Caco-2 (cell line): ENCODE measurements at regions not wholly inside any gene's neighbourhood (a gene's known extent, or its start where the extent isn't known, plus 50 kb on each side); places are given as distances from the start of the nearest gene placed in this dataset.
A peak's percentile ranks its signal among the peaks of the same experiment; 100 is the strongest.

Experiments
- BruUV-seq: library from RNA; stranded (reverse); fragments of 400-500 nt; replicated peaks from 2 replicates; lab custom pipeline; 2021; lab: Mats Ljungman, UMichigan
- CTCF ChIA-PET: fragments of 300-600 bp; sonication (Branson Sonifier 250); formaldehyde crosslinking; loops from one replicate; lab custom pipeline; 2022; ENCODE audit warnings: antibody characterized with exemption; lab: Charles Lee
- POLR2A ChIA-PET: fragments of 300-600 bp; sonication (Branson Sonifier 250); formaldehyde crosslinking; loops from one replicate; lab custom pipeline; 2022; ENCODE audit warnings: antibody characterized with exemption; lab: Charles Lee
- DNase-seq, 2 experiments: peaks; one replicate each; pipeline versions ENCODE4 v3.0.0 to v3.0.0-alpha.2; 2020 to 2022
- H3K27me3 ChIP-seq: replicated peaks from 2 replicates; pipeline ENCODE4 v1.6.0; 2011; ENCODE audit warnings: low read length; ENCODE audit not compliant: control insufficient read depth, insufficient read depth
- H3K36me3 ChIP-seq: 2 replicates; pipeline ENCODE4 v1.5.1; 2011; ENCODE audit warnings: low read length; ENCODE audit not compliant: control insufficient read depth, insufficient read depth
- H3K4me1 ChIP-seq: fragments of 250-450 bp; sonication (Bioruptor Pico); 2 replicates; pipeline ENCODE4 v1.5.1; 2020; ENCODE audit warnings: mild to moderate bottlenecking
- H3K4me3 ChIP-seq: 2 replicates; pipeline ENCODE4 v1.5.1; 2011; ENCODE audit warnings: low read depth, mild to moderate bottlenecking, control low read depth, low read length
- H3K9me3 ChIP-seq: fragments of 250-450 bp; sonication (Bioruptor Pico); 2 replicates; pipeline ENCODE4 v1.5.1; 2020; ENCODE audit warnings: mild to moderate bottlenecking, moderate library complexity
- H3K27ac Mint-ChIP-seq: one replicate; pipeline ENCODE4 v1.8.0; 2022; ENCODE audit warnings: mixed read lengths; ENCODE audit not compliant: unreplicated experiment
- H3K27me3 Mint-ChIP-seq: one replicate; pipeline ENCODE4 v1.8.0; 2022; ENCODE audit warnings: mixed read lengths; ENCODE audit not compliant: insufficient read depth, unreplicated experiment
- H3K36me3 Mint-ChIP-seq: one replicate; pipeline ENCODE4 v1.8.0; 2022; ENCODE audit warnings: mild to moderate bottlenecking, mixed read lengths; ENCODE audit not compliant: insufficient read depth, unreplicated experiment
- H3K4me1 Mint-ChIP-seq: one replicate; pipeline ENCODE4 v1.8.0; 2022; ENCODE audit warnings: low read depth, mixed read lengths; ENCODE audit not compliant: unreplicated experiment
- H3K4me3 Mint-ChIP-seq: one replicate; pipeline ENCODE4 v1.8.0; 2022; ENCODE audit warnings: mild to moderate bottlenecking, moderate library complexity, mixed read lengths; ENCODE audit not compliant: unreplicated experiment
- H3K9me3 Mint-ChIP-seq: one replicate; pipeline ENCODE4 v1.8.0; 2022; ENCODE audit warnings: mixed read lengths; ENCODE audit not compliant: unreplicated experiment
- intact Hi-C: fragments of 100-400 bp; cut with micrococcal nuclease; formaldehyde crosslinking; loops from one replicate; pipeline ENCODE4 v1.10.0; 2022; ENCODE audit not compliant: unreplicated experiment
- TF ChIP-seq, protein P1 (sequence below), 2 experiments: fragments of 200-600 bp in 1 of 2; IDR thresholded peaks; 1 replicate in 1 of 2; 2 replicates in 1 of 2; pipeline versions ENCODE4 v1.5.1 to v1.8.0; 2011 to 2022; ENCODE audit warnings: antibody characterized with exemption in 1 of 2, control low read depth in 1 of 2, inconsistent platforms in 1 of 2, low read depth in 1 of 2, low read length in 1 of 2, mild to moderate bottlenecking in 1 of 2, moderate library complexity in 1 of 2; ENCODE audit not compliant: insufficient read depth in 1 of 2, severe bottlenecking in 1 of 2, unreplicated experiment in 1 of 2

- Histone ChIP-seq H3K4me1 (peaks cover 21% of the 10 kb centered on the region), H3K36me3 (no peaks in the 10 kb centered on the region), H3K4me3 (no peak overlapping the region), H3K9me3 (no peaks in the 10 kb centered on the region), H3K27me3 (no peaks in the 10 kb centered on the region)
- DNase-seq, result peak in 1 of 2 experiments; percentile 35
- ChIA-PET CTCF (interaction anchor here (1.0 to 1.1 kb wide), 2 partner anchors 30 to 79 kb away, joined by 4 to 5 read pairs; no protein-coding TSS in a partner anchor), POLR2A (no interaction called here)
- peaks cover 4% of the 10 kb centered on the region for H3K9me3 Mint-ChIP-seq
- intact Hi-C loops, result no loop called here
- H3K4me1 Mint-ChIP-seq, result peaks cover 21% of the 10 kb centered on the region
- no TSS peak for BruUV-seq
- no peak overlapping the region for H3K4me3 Mint-ChIP-seq
- TF ChIP-seq, protein P1, sequence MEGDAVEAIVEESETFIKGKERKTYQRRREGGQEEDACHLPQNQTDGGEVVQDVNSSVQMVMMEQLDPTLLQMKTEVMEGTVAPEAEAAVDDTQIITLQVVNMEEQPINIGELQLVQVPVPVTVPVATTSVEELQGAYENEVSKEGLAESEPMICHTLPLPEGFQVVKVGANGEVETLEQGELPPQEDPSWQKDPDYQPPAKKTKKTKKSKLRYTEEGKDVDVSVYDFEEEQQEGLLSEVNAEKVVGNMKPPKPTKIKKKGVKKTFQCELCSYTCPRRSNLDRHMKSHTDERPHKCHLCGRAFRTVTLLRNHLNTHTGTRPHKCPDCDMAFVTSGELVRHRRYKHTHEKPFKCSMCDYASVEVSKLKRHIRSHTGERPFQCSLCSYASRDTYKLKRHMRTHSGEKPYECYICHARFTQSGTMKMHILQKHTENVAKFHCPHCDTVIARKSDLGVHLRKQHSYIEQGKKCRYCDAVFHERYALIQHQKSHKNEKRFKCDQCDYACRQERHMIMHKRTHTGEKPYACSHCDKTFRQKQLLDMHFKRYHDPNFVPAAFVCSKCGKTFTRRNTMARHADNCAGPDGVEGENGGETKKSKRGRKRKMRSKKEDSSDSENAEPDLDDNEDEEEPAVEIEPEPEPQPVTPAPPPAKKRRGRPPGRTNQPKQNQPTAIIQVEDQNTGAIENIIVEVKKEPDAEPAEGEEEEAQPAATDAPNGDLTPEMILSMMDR (IDR thresholded peaks at IDR 0.05; ENCODE audit: insufficient read depth in 1 of 2, low read depth in 1 of 2, low read length in 1 of 2, severe bottlenecking in 1 of 2, unreplicated experiment in 1 of 2), result no peak
- H3K27me3 Mint-ChIP-seq, result no peaks in the 10 kb centered on the region
- H3K36me3 Mint-ChIP-seq, result peaks cover 10% of the 10 kb centered on the region
- no peak overlapping the region for H3K27ac Mint-ChIP-seq
These were observed 220.1 kb upstream of the GSE1 start for GRCh38 chr16:85392756-85393673.

GRCh38 chr16:85393674-85394451, 219.3 kb upstream of the GSE1 start:
- DNase-seq, result peak; percentile 54 to 74
- Histone ChIP-seq H3K4me3 (no peak overlapping the region), H3K27me3 (no peaks in the 10 kb centered on the region), H3K4me1 (peaks cover 21% of the 10 kb centered on the region), H3K36me3 (no peaks in the 10 kb centered on the region), H3K9me3 (no peaks in the 10 kb centered on the region)
- Mint-ChIP-seq H3K36me3 (peaks cover 10% of the 10 kb centered on the region), H3K27me3 (no peaks in the 10 kb centered on the region), H3K4me3 (no peak overlapping the region), H3K4me1 (peaks cover 16% of the 10 kb centered on the region), H3K27ac (no peak overlapping the region), H3K9me3 (no peaks in the 10 kb centered on the region)
- TF ChIP-seq, protein P1 (IDR thresholded peaks at IDR 0.05; ENCODE audit: insufficient read depth in 1 of 2, low read depth in 1 of 2, low read length in 1 of 2, severe bottlenecking in 1 of 2, unreplicated experiment in 1 of 2), result peak; percentile 86 to 90
- intact Hi-C loops, result no loop called here
- no TSS peak for BruUV-seq
- CTCF ChIA-PET, result interaction anchor here (1.0 kb wide), 1 partner anchor 29 kb away, joined by 5 read pairs; no protein-coding TSS in a partner anchor
- POLR2A ChIA-PET, result interaction anchor here (0.6 kb wide), 1 partner anchor 121 kb away, joined by 9 read pairs; no protein-coding TSS in a partner anchor
